Chondrocyte (in vitro differentiated cells): ENCODE measurements at regions not wholly inside any gene's neighbourhood (a gene's known extent, or its start where the extent isn't known, plus 50 kb on each side); places are given as distances from the start of the nearest gene placed in this dataset.

Source experiments
- DNase-seq: peaks from one replicate; pipeline ENCODE4 v3.0.0; 2021; ENCODE audit warnings: mixed read lengths, low spot score
- H3K27ac Mint-ChIP-seq: one replicate; pipeline ENCODE4 v1.8.0; 2021; ENCODE audit warnings: mild to moderate bottlenecking, moderate library complexity, mixed read lengths; ENCODE audit not compliant: unreplicated experiment
- H3K27me3 Mint-ChIP-seq: 2 replicates; pipeline ENCODE4 v1.8.0; 2021; ENCODE audit warnings: low read depth, mixed read lengths
- H3K36me3 Mint-ChIP-seq: 2 replicates; pipeline ENCODE4 v1.8.0; 2021; ENCODE audit warnings: low read depth, mixed read lengths
- H3K4me1 Mint-ChIP-seq: 2 replicates; pipeline ENCODE4 v1.8.0; 2021; ENCODE audit warnings: low read depth, mild to moderate bottlenecking, mixed read lengths
- H3K4me3 Mint-ChIP-seq: one replicate; pipeline ENCODE4 v1.8.0; 2021; ENCODE audit warnings: mild to moderate bottlenecking, moderate library complexity, mixed read lengths; ENCODE audit not compliant: unreplicated experiment
- H3K9me3 Mint-ChIP-seq: 2 replicates; pipeline ENCODE4 v1.8.0; 2021; ENCODE audit warnings: low read depth, mixed read lengths
- CTCF ChIP-seq: fragments of 200-600 bp; sonication (generic); IDR thresholded peaks from 2 replicates; pipeline ENCODE4 v1.5.0; 2021; ENCODE audit warnings: antibody characterized with exemption, mild to moderate bottlenecking, moderate library complexity

DNA sequence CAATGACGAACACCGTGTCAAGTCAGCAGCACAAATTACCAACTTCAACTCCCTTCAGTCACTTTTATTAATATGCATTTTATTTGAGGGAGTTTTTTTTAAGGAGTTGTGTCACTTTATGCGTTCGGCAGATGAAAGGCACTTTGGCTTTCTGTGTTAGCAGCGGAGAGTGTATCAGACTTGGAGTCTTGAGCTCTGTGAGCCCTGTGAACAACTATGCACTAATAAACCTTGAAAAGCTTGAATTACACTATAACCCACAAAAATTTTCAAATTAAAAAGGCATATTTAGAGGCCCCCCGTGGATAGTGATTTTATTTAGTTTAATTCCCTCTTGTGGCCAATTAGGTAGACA, 335.3 kb upstream of the NT5E start:
- Mint-ChIP-seq H3K4me1 (no peaks in the 10 kb centered on the region), H3K4me3 (no peak overlapping the region), H3K36me3 (no peaks in the 10 kb centered on the region), H3K27me3 (peaks cover 18% of the 10 kb centered on the region), H3K27ac (no peak overlapping the region), H3K9me3 (no peaks in the 10 kb centered on the region)
- DNase-seq: no peak
- TF ChIP-seq CTCF: no peak

DNA sequence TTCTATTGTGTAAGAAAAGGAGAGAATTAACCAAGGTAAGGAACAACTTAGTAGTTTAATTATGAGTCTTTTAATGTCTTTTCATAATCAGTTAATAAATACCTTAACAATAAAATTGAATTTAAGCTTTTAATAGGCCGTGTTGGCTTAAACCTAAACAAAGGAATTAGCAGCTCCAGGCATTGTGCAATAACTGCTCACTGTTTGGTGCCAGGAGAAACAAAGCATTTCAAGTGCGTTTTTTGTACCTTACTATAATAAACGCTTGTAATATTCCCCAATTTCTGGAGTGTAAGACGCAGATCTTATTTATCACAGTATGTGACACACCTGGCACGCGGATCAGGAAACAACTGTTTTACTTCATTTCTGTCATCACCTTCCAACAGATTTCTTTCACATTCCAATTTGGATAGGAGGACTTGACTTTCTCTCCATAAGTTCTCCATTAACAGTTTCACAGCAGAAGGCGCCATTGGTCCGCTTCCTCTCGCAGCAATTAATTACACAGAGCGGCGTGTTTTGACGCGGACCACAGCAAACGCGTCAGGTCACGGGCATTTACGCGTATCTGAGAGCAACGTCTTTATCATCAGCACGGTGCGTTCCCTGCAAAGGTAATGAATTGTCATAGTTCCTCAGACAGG, 335.8 kb upstream of the NT5E start:
- Mint-ChIP-seq H3K36me3 (no peaks in the 10 kb centered on the region), H3K27ac (no peak overlapping the region), H3K9me3 (no peaks in the 10 kb centered on the region), H3K27me3 (peaks cover 20% of the 10 kb centered on the region), H3K4me3 (no peak overlapping the region), H3K4me1 (no peaks in the 10 kb centered on the region)
- no peak for TF ChIP-seq CTCF
- DNase-seq: no peak

- no peak overlapping the region for H3K27ac Mint-ChIP-seq
- H3K27me3 Mint-ChIP-seq: peaks cover 22% of the 10 kb centered on the region
- no peaks in the 10 kb centered on the region for H3K36me3 Mint-ChIP-seq
- H3K4me3 Mint-ChIP-seq: no peak overlapping the region
- no peak for DNase-seq
- TF ChIP-seq CTCF: no peak
- H3K9me3 Mint-ChIP-seq: no peaks in the 10 kb centered on the region
- no peaks in the 10 kb centered on the region for H3K4me1 Mint-ChIP-seq
Observed at GRCh38 chr6:85112540-85112939, 337.3 kb upstream of the NT5E start.

- no peaks in the 10 kb centered on the region for H3K36me3 Mint-ChIP-seq
- no peak overlapping the region for H3K4me3 Mint-ChIP-seq
- H3K9me3 Mint-ChIP-seq: no peaks in the 10 kb centered on the region
- no peak overlapping the region for H3K27ac Mint-ChIP-seq
- no peaks in the 10 kb centered on the region for H3K4me1 Mint-ChIP-seq
- no peak for TF ChIP-seq CTCF
- DNase-seq: no peak
- H3K27me3 Mint-ChIP-seq: peaks cover 22% of the 10 kb centered on the region
Observed at GRCh38 chr6:85111481-85112011, 338.3 kb upstream of the NT5E start.

- Mint-ChIP-seq H3K27me3 (peaks cover 25% of the 10 kb centered on the region), H3K36me3 (no peaks in the 10 kb centered on the region), H3K9me3 (no peaks in the 10 kb centered on the region), H3K27ac (no peak overlapping the region), H3K4me3 (no peak overlapping the region), H3K4me1 (no peaks in the 10 kb centered on the region)
- no peak for DNase-seq
- no peak for TF ChIP-seq CTCF
Observed at GRCh38 chr6:85110943-85111342, 338.9 kb upstream of the NT5E start.
